ENCODE measurements at regions not wholly inside any gene's neighbourhood (a gene's known extent, or its start where the extent isn't known, plus 50 kb on each side); places are given as distances from the start of the nearest gene placed in this dataset.

GRCh38 chr5:67431191-67431590 lies 234.6 kb upstream of the CD180 start:
- no peak for TF ChIP-seq CTCF (optimal IDR thresholded peaks at IDR 0.05 in 1 of 3, IDR thresholded peaks at IDR 0.05 in 1 of 3, conservative IDR thresholded peaks at IDR 0.05 in 1 of 3; ENCODE audit: extremely low read depth in 1 of 3, insufficient read depth in 2 of 3, low read length in 3 of 3)
- TF ChIP-seq EZH2 (IDR thresholded peaks at IDR 0.05; ENCODE audit: low read length) = no peak
